Fibroblast of villous mesenchyme (primary cell): ENCODE measurements at regions not wholly inside any gene's neighbourhood (a gene's known extent, or its start where the extent isn't known, plus 50 kb on each side); places are given as distances from the start of the nearest gene placed in this dataset.
A peak's percentile ranks its signal among the peaks of the same experiment; 100 is the strongest.

ENCODE experiments used
- DNase-seq: peaks from one replicate; pipeline ENCODE4 v3.0.0-alpha.2; 2010; ENCODE audit warnings: low read depth
- H3K4me3 ChIP-seq: 2 replicates; pipeline ENCODE4 v1.5.1; 2011; ENCODE audit warnings: low read depth, mild to moderate bottlenecking, low read length
- CTCF ChIP-seq: IDR thresholded peaks from 2 replicates; pipeline ENCODE4 v1.5.1; 2012; ENCODE audit warnings: low read depth, mild to moderate bottlenecking, low read length; ENCODE audit not compliant: insufficient read depth

GRCh38 chr1:229781453-229781852 is 155.4 kb downstream of the URB2 start:
- DNase-seq = no peak
- no peak for TF ChIP-seq CTCF

GRCh38 chr1:229782469-229782868 is 156.4 kb downstream of the URB2 start:
- H3K4me3 ChIP-seq = no peak overlapping the region
- no peak for TF ChIP-seq CTCF
- no peak for DNase-seq

More at GRCh38 chr1:229781453-229781852, 155.4 kb downstream of the URB2 start:
- H3K4me3 ChIP-seq = no peak overlapping the region

GRCh38 chr1:229784834-229785233 is 158.8 kb downstream of the URB2 start:
- no peak for DNase-seq
- no peak for TF ChIP-seq CTCF
- no peak overlapping the region for H3K4me3 ChIP-seq

GRCh38 chr1:229786974-229787610 is 161.0 kb downstream of the URB2 start:
- peak; percentile 24 for DNase-seq
- no peak for TF ChIP-seq CTCF
- no peak overlapping the region for H3K4me3 ChIP-seq

- DNase-seq = no peak
- no peak overlapping the region for H3K4me3 ChIP-seq
- no peak for TF ChIP-seq CTCF
Observed at GRCh38 chr1:229788004-229788403, 162.0 kb downstream of the URB2 start.

GRCh38 chr1:229792012-229792975 is 166.2 kb downstream of the URB2 start:
- TF ChIP-seq CTCF = no peak
- no peak for DNase-seq

More at GRCh38 chr1:229792012-229792975, 166.2 kb downstream of the URB2 start:
- no peak overlapping the region for H3K4me3 ChIP-seq
